MCF 10A (cell line): ENCODE measurements at regions not wholly inside any gene's neighbourhood (a gene's known extent, or its start where the extent isn't known, plus 50 kb on each side); places are given as distances from the start of the nearest gene placed in this dataset.
A peak's percentile ranks its signal among the peaks of the same experiment; 100 is the strongest.

ENCODE experiments used
- BruUV-seq: library from RNA; stranded (reverse); fragments of 400-500 nt; replicated peaks from 2 replicates; lab custom pipeline; 2021; lab: Mats Ljungman, UMichigan
- CTCF ChIA-PET: fragments of 300-600 bp; sonication (Branson Sonifier 250); formaldehyde crosslinking; extraction: SDS; loops from one replicate; lab custom pipeline; 2021; ENCODE audit warnings: antibody characterized with exemption, inconsistent platforms; lab: Yijun Ruan, JAX
- POLR2A ChIA-PET: fragments of 300-600, 350-650 bp; sonication (Branson Sonifier 250); formaldehyde crosslinking; extraction: SDS; loops from one replicate; lab custom pipeline; 2020; ENCODE audit warnings: antibody characterized with exemption, inconsistent platforms; lab: Yijun Ruan, JAX
- DNase-seq: peaks from one replicate; pipeline ENCODE4 v3.0.0-alpha.2; 2018; ENCODE audit not compliant: unreplicated experiment
- H3K27ac Mint-ChIP-seq: one replicate; pipeline ENCODE4 v1.8.0; 2022; ENCODE audit warnings: mild to moderate bottlenecking, low read depth, mixed read lengths; ENCODE audit not compliant: unreplicated experiment
- H3K27me3 Mint-ChIP-seq: one replicate; pipeline ENCODE4 v1.8.0; 2022; ENCODE audit warnings: mixed read lengths; ENCODE audit not compliant: insufficient read depth, unreplicated experiment
- H3K36me3 Mint-ChIP-seq: one replicate; pipeline ENCODE4 v1.8.0; 2022; ENCODE audit warnings: mild to moderate bottlenecking, moderate library complexity, mixed read lengths; ENCODE audit not compliant: insufficient read depth, unreplicated experiment
- H3K4me1 Mint-ChIP-seq: one replicate; pipeline ENCODE4 v1.8.0; 2022; ENCODE audit warnings: mixed read lengths; ENCODE audit not compliant: insufficient read depth, unreplicated experiment
- H3K4me3 Mint-ChIP-seq: one replicate; pipeline ENCODE4 v1.8.0; 2022; ENCODE audit warnings: mild to moderate bottlenecking, moderate library complexity, mixed read lengths; ENCODE audit not compliant: unreplicated experiment
- H3K9me3 Mint-ChIP-seq: one replicate; pipeline ENCODE4 v1.8.0; 2022; ENCODE audit warnings: mixed read lengths; ENCODE audit not compliant: unreplicated experiment
- CTCF ChIP-seq: fragments of 200-600 bp; IDR thresholded peaks from one replicate; pipeline ENCODE4 v1.8.0; 2022; ENCODE audit warnings: antibody characterized with exemption, mild to moderate bottlenecking; ENCODE audit not compliant: unreplicated experiment
- intact Hi-C: fragments of 100-400 bp; cut with micrococcal nuclease; formaldehyde crosslinking; loops from 2 replicates; pipeline ENCODE4 v1.14.1; 2022

- H3K27me3 Mint-ChIP-seq = no peaks in the 10 kb centered on the region
- no peak for TF ChIP-seq CTCF
- no TSS peak for BruUV-seq
- intact Hi-C loops = no loop called here
- H3K27ac Mint-ChIP-seq = no peak overlapping the region
- POLR2A ChIA-PET = no interaction called here
- no peaks in the 10 kb centered on the region for H3K36me3 Mint-ChIP-seq
- CTCF ChIA-PET = interaction anchor here (0.6 to 0.9 kb wide), 2 partner anchors 10 to 588 kb away, joined by 3 read pairs; no protein-coding TSS in a partner anchor
- peaks cover 2% of the 10 kb centered on the region for H3K9me3 Mint-ChIP-seq
- H3K4me3 Mint-ChIP-seq = no peak overlapping the region
- no peak for DNase-seq
- H3K4me1 Mint-ChIP-seq = no peaks in the 10 kb centered on the region
Observed at GRCh38 chr2:152867397-152867796, 149.0 kb downstream of the ARL6IP6 start.

- no peak for TF ChIP-seq CTCF
- Mint-ChIP-seq H3K9me3 (peaks cover 12% of the 10 kb centered on the region), H3K4me3 (no peak overlapping the region), H3K4me1 (no peaks in the 10 kb centered on the region), H3K36me3 (no peaks in the 10 kb centered on the region), H3K27me3 (no peaks in the 10 kb centered on the region), H3K27ac (no peak overlapping the region)
- intact Hi-C loops = no loop called here
- POLR2A ChIA-PET = no interaction called here
- CTCF ChIA-PET = no interaction called here
- BruUV-seq = no TSS peak
- no peak for DNase-seq
Observed at GRCh38 chr2:152864601-152865149, 146.3 kb downstream of the ARL6IP6 start.

GRCh38 chr2:152863826-152864225 is 145.4 kb downstream of the ARL6IP6 start:
- TF ChIP-seq CTCF = no peak
- no peaks in the 10 kb centered on the region for H3K36me3 Mint-ChIP-seq
- no TSS peak for BruUV-seq
- CTCF ChIA-PET = interaction anchor here (0.7 to 5.1 kb wide), 4 partner anchors 14 to 629 kb away, joined by 3 to 50 read pairs (median 17); no protein-coding TSS in a partner anchor
- intact Hi-C loops = no loop called here
- H3K27ac Mint-ChIP-seq = no peak overlapping the region
- no peak for DNase-seq
- peaks cover 12% of the 10 kb centered on the region for H3K9me3 Mint-ChIP-seq
- POLR2A ChIA-PET = no interaction called here
- H3K27me3 Mint-ChIP-seq = no peaks in the 10 kb centered on the region
- H3K4me1 Mint-ChIP-seq = no peaks in the 10 kb centered on the region
- no peak overlapping the region for H3K4me3 Mint-ChIP-seq

- H3K9me3 Mint-ChIP-seq = peaks cover 12% of the 10 kb centered on the region
- peak; percentile 61 for TF ChIP-seq CTCF
- no peaks in the 10 kb centered on the region for H3K36me3 Mint-ChIP-seq
- BruUV-seq = no TSS peak
- H3K27me3 Mint-ChIP-seq = no peaks in the 10 kb centered on the region
- intact Hi-C loops = loop anchor here (1.0 to 2.0 kb wide), 2 partner anchors 63 to 617 kb away; partner anchors contain the start of gene RPRM
- no peak overlapping the region for H3K27ac Mint-ChIP-seq
- H3K4me1 Mint-ChIP-seq = no peaks in the 10 kb centered on the region
- POLR2A ChIA-PET = interaction anchor here (0.6 kb wide), 1 partner anchor 646 kb away, joined by 3 read pairs; no protein-coding TSS in a partner anchor
- no peak overlapping the region for H3K4me3 Mint-ChIP-seq
- DNase-seq = peak; percentile 60
- CTCF ChIA-PET = interaction anchor here (0.6 to 5.1 kb wide), 32 partner anchors 8 to 665 kb away, joined by 3 to 50 read pairs (median 4); partner anchors contain the start of gene RPRM
Observed at GRCh38 chr2:152861349-152861942, 143.0 kb downstream of the ARL6IP6 start.
